GM21723 (cell line): ENCODE measurements at regions not wholly inside any gene's neighbourhood (a gene's known extent, or its start where the extent isn't known, plus 50 kb on each side); places are given as distances from the start of the nearest gene placed in this dataset.

Experiments
- ATAC-seq: cut with Tn5 transposase; IDR thresholded peaks from one replicate; pipeline ENCODE4 v1.9.1; 2021; ENCODE audit warnings: mild to moderate bottlenecking, moderate library complexity; ENCODE audit not compliant: unreplicated experiment

GRCh38 chr5:39850291-39850690 lies 425.5 kb upstream of the DAB2 start:
- no peak for ATAC-seq

- no peak for ATAC-seq
Measured at GRCh38 chr5:39846144-39846543, 421.4 kb upstream of the DAB2 start.

GRCh38 chr5:39843767-39844166 lies 419.0 kb upstream of the DAB2 start:
- ATAC-seq = no peak

- ATAC-seq = no peak
Measured at GRCh38 chr5:39835371-39835770, 410.6 kb upstream of the DAB2 start.

- ATAC-seq = no peak
Measured at GRCh38 chr5:39829441-39829840, 404.7 kb upstream of the DAB2 start.

- ATAC-seq = no peak
Measured at GRCh38 chr5:39826051-39826450, 401.3 kb upstream of the DAB2 start.

GRCh38 chr5:39825301-39825700 lies 400.5 kb upstream of the DAB2 start:
- no peak for ATAC-seq

GRCh38 chr5:39822020-39822419 lies 397.2 kb upstream of the DAB2 start:
- ATAC-seq = no peak

GRCh38 chr5:39816866-39817265 lies 392.1 kb upstream of the DAB2 start:
- ATAC-seq = no peak

- no peak for ATAC-seq
Measured at GRCh38 chr5:39816156-39816845, 391.5 kb upstream of the DAB2 start.

GRCh38 chr5:39815711-39816110 lies 390.9 kb upstream of the DAB2 start:
- ATAC-seq = no peak

- no peak for ATAC-seq
Measured at GRCh38 chr5:39811381-39811780, 386.6 kb upstream of the DAB2 start.

- ATAC-seq = no peak
Measured at GRCh38 chr5:39808656-39809055, 383.9 kb upstream of the DAB2 start.

GRCh38 chr5:39801306-39801705 lies 376.5 kb upstream of the DAB2 start:
- ATAC-seq = no peak

- no peak for ATAC-seq
Measured at GRCh38 chr5:39800042-39800601, 375.3 kb upstream of the DAB2 start.

- ATAC-seq = no peak
Measured at GRCh38 chr5:39799242-39799641, 374.5 kb upstream of the DAB2 start.

- ATAC-seq = no peak
Measured at GRCh38 chr5:39794513-39795210, 369.9 kb upstream of the DAB2 start.

GRCh38 chr5:39785410-39785809 lies 360.6 kb upstream of the DAB2 start:
- ATAC-seq = no peak

GRCh38 chr5:39783756-39784421 lies 359.1 kb upstream of the DAB2 start:
- peak; percentile 65 for ATAC-seq

- no peak for ATAC-seq
Measured at GRCh38 chr5:39780347-39780746, 355.6 kb upstream of the DAB2 start.

GRCh38 chr5:39779831-39780230 lies 355.1 kb upstream of the DAB2 start:
- no peak for ATAC-seq
